ENCODE measurements at regions not wholly inside any gene's neighbourhood (a gene's known extent, or its start where the extent isn't known, plus 50 kb on each side); places are given as distances from the start of the nearest gene placed in this dataset.

- Histone ChIP-seq H2AFZ (ENCODE audit: low read depth, low read length) (no peak overlapping the region), H3K27ac (ENCODE audit: low read depth, low read length) (no peak overlapping the region), H3K4me3 (ENCODE audit: insufficient read depth, low read depth, low read length) (no peak overlapping the region), H3K9ac (ENCODE audit: low read length) (no peak overlapping the region), H3K79me2 (ENCODE audit: insufficient read depth, low read length) (no peaks in the 10 kb centered on the region), H3K27me3 (ENCODE audit: insufficient read depth, low read length) (peaks cover 7% of the 10 kb centered on the region), H3K4me1 (ENCODE audit: insufficient read depth, low read length) (no peaks in the 10 kb centered on the region), H3K9me3 (ENCODE audit: insufficient read depth, low read depth, low read length) (no peaks in the 10 kb centered on the region), H3K4me2 (ENCODE audit: low read length) (no peak overlapping the region), H4K20me1 (ENCODE audit: insufficient read depth, low read length) (no peaks in the 10 kb centered on the region), H3K36me3 (ENCODE audit: insufficient read depth, low read length) (no peaks in the 10 kb centered on the region)
- TF ChIP-seq EZH2 (IDR thresholded peaks at IDR 0.05; ENCODE audit: insufficient read depth, low read length) (no peak), CTCF (IDR thresholded peaks at IDR 0.05; ENCODE audit: insufficient read depth, low read depth, low read length) (no peak)
- Mint-ChIP-seq H3K27me3 (ENCODE audit: low read depth, unreplicated experiment) (peaks cover 21% of the 10 kb centered on the region), H3K4me1 (ENCODE audit: low read depth, unreplicated experiment) (no peaks in the 10 kb centered on the region), H3K27ac (ENCODE audit: unreplicated experiment) (no peak overlapping the region), H3K4me3 (ENCODE audit: unreplicated experiment) (no peak overlapping the region), H3K36me3 (ENCODE audit: low read depth, unreplicated experiment) (no peaks in the 10 kb centered on the region), H3K9me3 (ENCODE audit: unreplicated experiment) (no peaks in the 10 kb centered on the region)
- DNase-seq (ENCODE audit: low read depth), result no peak
- no peak for FAIRE-seq
Measured at GRCh38 chr15:72892986-72893385, 109.4 kb upstream of the ADPGK start.

- H3K27ac ChIP-seq (ENCODE audit: low read depth, low read length), result no peak overlapping the region
- H3K4me2 ChIP-seq (ENCODE audit: low read length), result no peak overlapping the region
- Mint-ChIP-seq H3K4me1 (ENCODE audit: low read depth, unreplicated experiment) (no peaks in the 10 kb centered on the region), H3K27ac (ENCODE audit: unreplicated experiment) (no peak overlapping the region), H3K4me3 (ENCODE audit: unreplicated experiment) (no peak overlapping the region), H3K9me3 (ENCODE audit: unreplicated experiment) (no peaks in the 10 kb centered on the region), H3K36me3 (ENCODE audit: low read depth, unreplicated experiment) (no peaks in the 10 kb centered on the region), H3K27me3 (ENCODE audit: low read depth, unreplicated experiment) (peaks cover 20% of the 10 kb centered on the region)
- no peak overlapping the region for H3K9ac ChIP-seq (ENCODE audit: low read length)
- FAIRE-seq (no peak), DNase-seq (ENCODE audit: low read depth) (no peak)
- no peaks in the 10 kb centered on the region for H3K27me3 ChIP-seq (ENCODE audit: insufficient read depth, low read length)
- TF ChIP-seq CTCF (IDR thresholded peaks at IDR 0.05; ENCODE audit: insufficient read depth, low read depth, low read length), result no peak
- no peak overlapping the region for H3K4me3 ChIP-seq (ENCODE audit: insufficient read depth, low read depth, low read length)
- peaks cover 4% of the 10 kb centered on the region for H3K9me3 ChIP-seq (ENCODE audit: insufficient read depth, low read depth, low read length)
- no peaks in the 10 kb centered on the region for H4K20me1 ChIP-seq (ENCODE audit: insufficient read depth, low read length)
- H2AFZ ChIP-seq (ENCODE audit: low read depth, low read length), result no peak overlapping the region
- no peaks in the 10 kb centered on the region for H3K79me2 ChIP-seq (ENCODE audit: insufficient read depth, low read length)
- H3K36me3 ChIP-seq (ENCODE audit: insufficient read depth, low read length), result no peaks in the 10 kb centered on the region
- no peaks in the 10 kb centered on the region for H3K4me1 ChIP-seq (ENCODE audit: insufficient read depth, low read length)
Measured at GRCh38 chr15:72890043-72890442, 106.5 kb upstream of the ADPGK start.

GRCh38 chr15:72889545-72889944 lies 106.0 kb upstream of the ADPGK start:
- Histone ChIP-seq H3K9ac (ENCODE audit: low read length) (no peak overlapping the region), H3K9me3 (ENCODE audit: insufficient read depth, low read depth, low read length) (peaks cover 4% of the 10 kb centered on the region), H3K4me2 (ENCODE audit: low read length) (no peak overlapping the region), H3K27me3 (ENCODE audit: insufficient read depth, low read length) (no peaks in the 10 kb centered on the region), H3K4me3 (ENCODE audit: insufficient read depth, low read depth, low read length) (no peak overlapping the region), H3K27ac (ENCODE audit: low read depth, low read length) (no peak overlapping the region), H3K36me3 (ENCODE audit: insufficient read depth, low read length) (no peaks in the 10 kb centered on the region), H3K79me2 (ENCODE audit: insufficient read depth, low read length) (no peaks in the 10 kb centered on the region), H3K4me1 (ENCODE audit: insufficient read depth, low read length) (no peaks in the 10 kb centered on the region), H2AFZ (ENCODE audit: low read depth, low read length) (no peak overlapping the region), H4K20me1 (ENCODE audit: insufficient read depth, low read length) (no peaks in the 10 kb centered on the region)
- Mint-ChIP-seq H3K36me3 (ENCODE audit: low read depth, unreplicated experiment) (no peaks in the 10 kb centered on the region), H3K4me1 (ENCODE audit: low read depth, unreplicated experiment) (no peaks in the 10 kb centered on the region), H3K27me3 (ENCODE audit: low read depth, unreplicated experiment) (peaks cover 20% of the 10 kb centered on the region), H3K4me3 (ENCODE audit: unreplicated experiment) (no peak overlapping the region), H3K27ac (ENCODE audit: unreplicated experiment) (no peak overlapping the region), H3K9me3 (ENCODE audit: unreplicated experiment) (no peaks in the 10 kb centered on the region)
- DNase-seq (ENCODE audit: low read depth) (no peak), FAIRE-seq (no peak)
- TF ChIP-seq CTCF (IDR thresholded peaks at IDR 0.05; ENCODE audit: insufficient read depth, low read depth, low read length) (no peak), EZH2 (IDR thresholded peaks at IDR 0.05; ENCODE audit: insufficient read depth, low read length) (no peak)
